Daoy (cell line): ENCODE measurements at regions not wholly inside any gene's neighbourhood (a gene's known extent, or its start where the extent isn't known, plus 50 kb on each side); places are given as distances from the start of the nearest gene placed in this dataset.

Source experiments
- DNase-seq: peaks from one replicate; pipeline ENCODE4 v3.0.0-alpha.2; 2015; ENCODE audit warnings: low read depth

DNA sequence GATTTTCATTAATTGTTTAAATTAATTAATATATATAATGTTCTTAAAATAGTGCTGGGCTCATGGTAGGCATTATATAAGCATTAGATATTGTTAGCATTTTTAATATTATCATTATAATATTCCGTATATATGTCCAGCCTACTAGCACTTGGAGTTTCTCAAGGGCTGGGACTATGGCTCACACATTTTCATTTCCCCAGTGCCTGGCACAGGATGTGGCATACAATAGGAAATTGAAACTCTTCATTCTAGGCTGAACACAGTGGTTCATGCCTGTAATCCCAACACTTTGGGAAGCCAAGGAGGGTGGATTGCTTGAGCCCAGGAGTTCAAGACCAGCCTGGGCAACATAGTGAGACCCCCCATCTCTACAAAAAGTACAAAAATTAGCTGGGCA, 170.4 kb downstream of the RSL24D1 start:
- DNase-seq: no peak

DNA sequence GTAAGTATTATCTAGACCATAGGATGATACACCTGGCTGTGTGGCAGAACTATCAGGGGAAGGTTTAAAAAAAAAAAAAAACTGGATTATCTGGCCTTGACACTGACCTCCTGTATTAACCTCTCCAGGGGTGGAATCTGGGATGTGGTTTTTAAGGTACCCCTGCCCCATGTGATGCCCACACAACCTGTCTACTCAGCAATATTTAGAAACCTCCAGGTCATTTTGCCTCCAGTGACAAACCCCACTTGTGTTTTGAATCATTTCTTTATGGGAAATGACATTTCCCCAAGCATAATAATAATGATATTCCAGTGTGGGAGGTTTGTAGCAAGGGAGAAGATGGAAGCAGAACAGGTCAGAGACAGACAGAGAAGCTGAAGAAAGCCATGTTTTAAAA, 179.1 kb downstream of the RSL24D1 start:
- DNase-seq: no peak

DNA sequence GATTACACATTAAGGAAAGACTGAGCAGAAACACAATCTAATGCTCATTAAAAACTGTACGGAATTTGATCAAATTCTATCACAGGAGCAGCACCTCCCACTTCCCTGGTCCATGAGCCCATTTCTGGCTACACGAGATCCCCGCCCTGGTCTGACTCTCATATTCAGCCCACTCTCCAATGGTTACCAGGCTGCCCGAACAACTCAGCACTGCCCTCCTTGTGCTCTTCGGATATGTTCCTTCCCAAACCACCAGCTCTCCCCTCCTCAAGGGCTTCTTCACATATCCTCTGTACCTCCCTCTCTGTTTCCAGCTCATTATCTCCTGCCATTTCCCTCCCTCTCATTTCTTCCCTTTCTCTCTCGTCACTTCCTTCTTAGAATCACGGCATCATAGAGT, 180.5 kb downstream of the RSL24D1 start:
- DNase-seq: no peak

DNA sequence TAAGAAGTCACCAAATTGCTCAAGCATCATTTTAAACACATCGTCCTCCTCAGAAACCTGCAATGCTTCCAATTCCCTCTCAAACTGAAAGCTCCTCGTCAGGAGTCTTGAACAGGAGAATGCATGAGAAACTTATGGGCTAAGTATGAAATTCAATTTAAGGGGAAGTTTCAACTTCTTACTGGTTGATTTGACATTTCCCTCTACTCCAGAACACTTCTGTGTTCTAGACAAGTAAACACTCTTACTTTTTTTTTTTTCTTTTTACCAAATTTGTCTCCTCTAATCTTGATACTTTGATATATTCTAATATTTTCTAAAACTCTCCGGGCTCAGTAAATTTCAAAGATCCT, 181.7 kb downstream of the RSL24D1 start:
- no peak for DNase-seq

DNA sequence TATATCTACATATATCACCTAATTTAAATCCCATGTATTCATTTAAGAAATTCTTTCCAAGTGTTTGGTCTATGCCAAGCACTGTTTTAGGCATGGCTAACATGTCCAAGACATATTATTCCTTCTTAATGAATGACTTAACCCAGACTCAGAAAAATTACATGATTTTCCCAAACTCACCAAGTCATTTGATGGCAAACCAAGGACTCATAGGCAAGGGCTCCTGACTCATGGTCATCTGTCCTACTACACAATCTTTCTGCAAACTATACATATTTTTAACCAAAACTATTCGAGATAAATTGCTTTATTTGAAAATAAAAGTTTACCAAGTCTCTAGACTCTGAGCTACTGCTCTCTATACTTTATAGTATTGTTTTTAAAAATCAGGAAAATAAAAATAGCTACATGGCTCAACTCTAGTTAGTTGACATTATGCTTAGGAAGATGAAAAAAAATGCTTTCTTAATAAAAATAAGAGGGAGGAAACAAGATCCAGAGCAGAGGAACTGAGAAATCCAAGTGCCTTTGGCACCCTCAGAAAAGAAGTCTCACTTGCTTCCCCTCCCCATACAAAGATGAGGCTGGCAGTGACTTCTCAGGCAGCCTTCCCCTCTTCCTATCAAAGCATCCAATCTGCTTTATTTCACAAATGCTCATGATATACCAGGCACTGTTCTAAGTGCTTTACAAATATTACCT, 182.2 kb downstream of the RSL24D1 start:
- DNase-seq: no peak

DNA sequence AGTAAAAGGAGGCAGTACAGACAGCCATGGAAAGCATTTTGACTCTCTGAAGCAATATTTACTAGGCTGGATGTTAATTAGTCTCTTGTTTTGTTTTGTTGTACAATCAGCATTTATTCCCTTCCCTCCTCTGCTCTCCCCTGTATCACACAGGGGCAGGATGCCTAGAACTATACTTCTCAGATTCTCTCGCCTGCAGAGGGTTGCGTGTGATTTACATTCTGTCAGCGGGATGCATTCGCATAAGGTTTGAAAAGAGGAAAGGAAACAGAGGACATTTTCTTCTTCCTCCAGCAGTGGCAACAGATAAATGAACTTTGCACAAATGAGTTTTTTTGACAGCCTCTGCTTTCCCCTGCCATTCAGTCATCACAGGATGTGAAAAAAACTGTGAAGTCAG, 188.3 kb downstream of the RSL24D1 start:
- no peak for DNase-seq

DNA sequence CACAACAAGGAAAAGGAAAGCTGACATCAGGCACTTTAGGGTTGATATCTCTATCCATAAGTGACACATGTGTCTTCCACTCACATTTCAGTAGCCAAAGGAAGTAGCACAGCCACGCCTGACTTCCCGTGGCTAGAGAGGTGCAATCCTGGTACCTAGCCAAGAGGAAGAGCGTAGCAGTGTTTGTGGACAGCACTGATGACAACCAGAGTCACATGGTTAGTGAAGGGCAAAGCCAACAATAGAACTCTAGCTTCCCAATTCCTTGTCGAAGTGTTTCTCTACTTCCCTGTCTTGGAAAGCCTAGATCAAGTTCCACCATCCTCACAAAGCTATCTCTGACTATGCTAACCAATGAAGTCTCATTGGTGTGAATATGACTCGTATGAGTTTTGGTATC, 189.2 kb downstream of the RSL24D1 start:
- DNase-seq: no peak

DNA sequence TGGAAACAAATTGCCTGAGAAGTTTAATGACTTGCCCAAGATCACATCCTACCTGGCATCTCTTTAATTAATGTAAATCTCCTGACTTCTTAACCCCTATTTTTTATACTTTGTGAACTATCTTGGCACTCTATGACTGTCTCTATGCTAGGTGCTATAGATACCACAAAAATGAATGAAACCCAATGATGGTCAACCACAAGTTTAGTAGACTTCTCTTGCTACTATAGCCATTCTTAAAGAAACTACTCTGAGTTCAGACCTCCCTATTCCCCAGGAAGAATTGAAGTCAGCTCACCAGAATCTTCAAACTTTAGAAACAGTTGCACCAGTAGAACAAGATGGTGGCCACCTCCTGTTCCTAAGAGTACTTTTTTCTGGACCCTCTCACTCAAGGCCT, 191.1 kb downstream of the RSL24D1 start:
- no peak for DNase-seq

DNA sequence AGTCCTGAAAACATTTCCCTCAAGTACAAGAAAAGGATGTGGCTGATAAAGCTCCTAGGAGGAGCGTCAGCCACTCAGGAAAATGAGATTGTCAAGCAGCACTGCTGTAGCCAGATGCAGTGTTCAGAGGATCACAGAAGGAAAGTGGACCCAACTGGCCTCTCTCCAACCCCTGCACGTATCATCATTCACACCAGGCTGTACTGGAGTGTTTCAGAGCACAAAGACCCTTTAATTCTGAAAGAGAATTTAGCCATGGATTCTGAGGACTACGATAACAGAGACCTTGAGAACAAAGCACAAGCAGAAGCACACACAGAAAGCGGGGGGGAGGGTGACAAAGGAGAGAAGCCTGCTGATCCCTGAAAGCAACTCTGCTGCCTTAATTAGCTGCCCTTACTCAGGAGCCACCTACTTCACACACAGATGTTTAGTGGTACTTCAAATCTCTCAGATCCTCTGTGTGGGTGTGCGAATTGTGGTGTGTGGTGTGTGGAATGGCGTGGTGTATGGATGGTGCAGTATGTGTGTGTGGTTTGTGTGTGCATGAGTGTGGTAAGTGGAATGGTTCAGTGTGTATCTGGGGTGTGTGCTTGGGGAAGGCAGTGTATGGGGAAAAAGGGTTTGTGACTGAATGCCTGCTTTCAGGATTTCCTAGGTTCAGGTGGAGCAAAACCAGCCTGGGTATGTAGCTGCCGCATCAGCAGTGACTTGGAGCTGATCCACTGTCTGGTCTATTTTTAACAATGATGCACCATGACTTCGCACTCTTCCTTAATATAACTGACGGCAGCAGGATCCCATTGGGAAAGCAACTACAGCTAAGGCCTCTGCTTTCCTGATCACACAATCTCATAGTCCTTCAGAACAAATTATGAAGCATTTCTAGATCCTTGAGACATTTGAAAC, 192.5 kb downstream of the RSL24D1 start:
- no peak for DNase-seq

DNA sequence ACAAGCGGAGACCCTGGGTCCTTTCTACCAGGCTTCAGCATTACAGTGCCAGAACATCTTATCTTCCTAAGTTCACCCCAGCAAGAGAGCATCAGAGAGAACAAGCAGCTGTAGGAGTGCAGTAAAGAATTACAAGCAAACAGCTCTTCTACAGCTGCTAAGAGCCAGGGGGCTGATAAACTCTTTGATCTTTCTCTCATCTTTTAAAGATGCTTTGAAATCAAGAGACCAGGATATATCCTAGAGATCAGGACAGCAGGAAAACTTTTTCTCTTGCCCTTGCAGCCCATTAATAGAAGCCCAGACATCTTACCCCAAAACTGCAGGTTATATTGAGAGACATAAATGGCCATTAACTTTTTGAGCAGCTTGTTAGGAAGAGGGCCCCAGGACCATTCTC, 198.1 kb downstream of the RSL24D1 start:
- no peak for DNase-seq

DNA sequence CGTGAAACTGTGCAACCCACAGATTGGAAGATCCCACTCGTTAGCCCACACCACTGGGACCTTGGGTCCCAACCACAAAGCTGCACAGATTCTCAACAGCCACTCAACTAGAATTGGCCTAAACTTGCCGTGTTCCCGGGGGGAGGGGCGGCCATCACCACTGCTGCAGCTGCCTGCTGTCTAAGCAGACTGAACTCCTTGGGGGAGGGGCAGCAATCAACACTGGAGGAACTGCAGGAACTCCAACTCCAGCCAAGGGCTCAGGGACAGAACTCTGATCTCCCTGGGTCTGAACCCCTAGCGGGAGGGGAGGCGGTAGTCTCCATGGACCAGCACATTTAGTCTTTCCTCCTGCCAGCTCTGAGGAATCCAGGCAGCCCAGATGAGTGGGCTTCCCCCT, 205.9 kb downstream of the RSL24D1 start:
- no peak for DNase-seq

DNA sequence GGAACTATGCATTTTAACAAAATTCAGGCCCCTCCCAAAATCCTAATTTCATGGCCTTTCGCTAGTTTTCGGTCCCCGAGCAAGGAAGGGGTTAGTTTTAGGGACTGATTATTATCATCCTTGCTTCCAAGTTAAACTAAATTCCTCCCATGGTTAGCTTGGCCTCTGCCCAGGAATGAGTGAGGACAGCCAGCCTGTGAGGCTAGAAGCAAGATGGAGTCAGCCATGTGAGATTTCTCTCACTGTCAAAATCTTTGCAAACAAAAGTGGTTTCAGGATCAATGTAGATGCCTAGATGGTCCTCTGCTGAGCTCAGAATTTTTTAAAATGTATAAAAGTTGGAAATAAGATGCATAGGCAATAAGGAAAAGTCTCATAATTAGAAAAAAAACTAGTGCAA, 208.9 kb downstream of the RSL24D1 start:
- no peak for DNase-seq

DNA sequence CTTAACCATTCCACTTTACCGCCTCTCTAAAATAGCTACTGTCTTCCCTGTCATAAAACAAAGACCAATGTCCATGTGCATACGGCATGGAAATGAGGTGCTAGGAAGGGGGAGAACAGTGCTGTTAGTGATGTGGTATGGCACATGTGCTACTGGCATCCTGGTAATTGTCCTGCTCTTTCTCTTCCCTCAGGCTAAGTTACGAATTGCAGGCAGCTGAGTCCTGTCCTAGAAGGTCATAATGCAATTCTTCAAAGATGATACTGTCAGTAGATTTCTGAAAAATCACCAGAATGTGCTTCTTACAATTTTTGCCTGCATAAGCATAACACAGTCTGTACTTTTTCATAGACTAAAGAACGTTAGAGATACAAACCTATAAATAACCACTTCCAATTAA, 216.8 kb downstream of the RSL24D1 start:
- DNase-seq: no peak

DNA sequence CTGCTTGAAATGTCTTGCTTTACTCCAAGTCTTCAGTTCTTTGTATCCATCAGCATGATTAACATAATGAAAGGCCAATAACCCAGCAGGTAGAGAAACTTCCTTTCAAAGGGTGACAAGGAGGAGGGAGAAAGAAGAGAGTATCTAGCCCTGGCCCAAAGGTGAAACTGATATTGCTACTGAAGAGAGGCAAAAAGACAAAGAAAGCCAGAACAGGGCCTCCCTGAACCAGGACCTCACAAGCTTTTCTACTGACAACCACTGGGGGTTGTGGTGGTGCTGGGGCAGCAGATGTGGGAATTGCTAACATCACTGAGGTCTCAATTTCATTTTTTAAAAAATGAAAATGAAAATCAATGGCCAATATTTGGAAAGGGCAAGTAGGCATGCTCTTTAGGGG, 234.1 kb downstream of the RSL24D1 start:
- DNase-seq: no peak

DNA sequence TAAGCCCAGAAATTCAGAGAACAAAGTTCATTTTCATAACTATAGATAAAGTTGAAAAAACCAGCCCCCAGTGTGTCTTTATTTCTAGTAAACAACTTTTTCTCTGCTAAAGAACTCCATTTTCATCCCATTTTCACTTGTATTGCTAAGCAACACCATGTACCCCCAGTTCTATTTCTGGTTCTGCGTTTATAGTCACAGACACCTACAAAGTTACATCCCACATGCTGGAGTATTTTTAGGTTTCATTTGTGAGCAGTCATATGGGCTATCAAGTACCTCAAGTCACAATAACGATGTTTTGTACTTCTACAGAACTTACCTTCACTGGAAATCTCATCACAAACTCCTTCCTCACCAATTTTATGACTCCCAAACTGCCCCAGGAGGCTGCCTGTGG, 236.5 kb downstream of the RSL24D1 start:
- DNase-seq: no peak

DNA sequence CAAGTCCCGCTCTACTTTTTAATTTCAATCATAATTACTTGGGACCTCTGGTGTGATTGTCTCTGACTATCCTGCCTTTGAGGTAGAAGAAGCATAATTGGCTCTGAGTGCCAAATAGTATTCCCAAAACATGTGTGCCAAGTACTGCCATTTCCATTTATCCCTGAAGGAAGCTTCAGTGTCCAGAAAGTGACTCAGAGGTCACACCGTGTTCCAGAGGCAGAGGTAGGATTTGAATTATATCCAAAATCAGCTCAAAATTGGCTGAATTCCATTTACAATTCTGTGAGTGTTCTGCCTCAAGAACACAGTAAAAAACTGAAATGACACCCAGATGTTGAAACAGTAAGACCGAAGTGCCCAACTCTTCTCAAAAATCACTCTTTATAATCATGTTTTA, 255.3 kb downstream of the RSL24D1 start:
- no peak for DNase-seq

DNA sequence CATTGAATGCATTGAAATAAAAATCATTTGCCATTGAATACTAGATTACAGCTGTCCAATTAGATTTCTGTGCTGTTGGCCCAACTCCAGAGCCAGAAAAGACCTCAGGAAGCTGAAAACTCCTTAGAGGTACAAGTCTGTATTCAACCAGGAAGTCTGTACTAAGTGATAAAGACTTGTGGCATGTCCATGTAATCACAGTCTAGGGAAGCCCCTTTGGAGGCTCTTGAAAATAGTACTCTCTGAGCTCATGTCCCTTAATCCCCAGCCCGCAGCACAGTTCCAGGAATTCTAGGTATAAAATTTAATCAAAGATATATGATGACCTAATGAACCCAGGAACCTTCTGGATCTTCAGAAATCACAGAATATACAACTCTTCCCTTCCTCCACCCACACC, 279.4 kb downstream of the RSL24D1 start:
- DNase-seq: no peak

DNA sequence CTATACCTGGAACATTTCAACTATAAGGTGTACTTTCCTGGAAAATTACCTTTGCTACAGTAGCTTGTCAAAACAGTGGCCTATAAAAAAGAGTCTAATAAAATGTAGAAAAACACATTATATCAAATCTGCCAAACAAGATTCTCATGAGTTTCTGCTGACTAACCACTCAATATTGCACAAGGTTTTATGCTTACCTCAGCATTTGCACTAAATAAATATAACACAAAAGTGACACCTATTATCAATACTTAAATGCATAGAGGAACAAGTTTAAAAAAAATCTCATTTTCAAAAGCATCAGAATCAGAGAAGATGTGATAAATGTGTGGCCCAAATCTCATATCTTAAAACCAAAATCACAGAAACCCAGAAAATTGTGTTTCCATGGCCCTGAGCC, 281.4 kb downstream of the RSL24D1 start:
- DNase-seq: no peak

DNA sequence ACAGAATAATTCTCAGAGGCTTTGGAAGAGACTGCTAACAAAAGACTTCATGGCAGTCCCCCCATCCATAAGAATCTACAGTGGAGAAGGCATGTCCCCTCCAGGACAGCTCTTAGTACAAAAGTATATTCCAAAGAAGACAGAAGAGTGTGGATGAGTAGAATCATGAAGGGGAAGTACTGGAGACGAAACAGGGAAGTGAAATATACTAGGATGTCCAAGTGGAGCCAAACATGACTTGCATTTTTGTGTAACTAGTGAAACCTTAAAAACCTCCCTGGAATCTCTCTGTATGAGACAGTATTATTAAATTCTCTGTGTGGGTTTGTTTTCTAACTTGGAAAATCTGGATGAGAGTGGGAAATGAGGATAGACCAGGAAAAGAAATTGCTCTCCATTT, 312.4 kb downstream of the RSL24D1 start:
- DNase-seq: no peak

DNA sequence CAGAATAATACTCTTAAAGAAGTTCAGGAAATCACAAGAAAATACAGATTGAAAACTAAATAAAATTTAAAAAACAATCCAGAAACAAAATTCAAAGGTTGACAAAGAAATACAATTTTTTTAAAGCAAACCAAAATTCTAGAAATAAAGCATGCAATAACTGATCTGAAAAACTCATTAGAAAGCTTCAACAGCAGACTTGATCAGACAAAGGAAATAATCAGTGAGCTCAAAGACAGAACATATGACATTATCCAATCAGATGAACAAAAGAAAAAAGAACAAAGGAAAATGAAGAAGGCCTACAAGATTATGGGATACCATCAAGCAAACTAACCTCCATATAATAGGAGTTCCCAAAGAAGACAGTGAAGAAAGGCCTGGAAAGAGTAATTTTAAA, 336.8 kb downstream of the RSL24D1 start:
- DNase-seq: no peak

DNA sequence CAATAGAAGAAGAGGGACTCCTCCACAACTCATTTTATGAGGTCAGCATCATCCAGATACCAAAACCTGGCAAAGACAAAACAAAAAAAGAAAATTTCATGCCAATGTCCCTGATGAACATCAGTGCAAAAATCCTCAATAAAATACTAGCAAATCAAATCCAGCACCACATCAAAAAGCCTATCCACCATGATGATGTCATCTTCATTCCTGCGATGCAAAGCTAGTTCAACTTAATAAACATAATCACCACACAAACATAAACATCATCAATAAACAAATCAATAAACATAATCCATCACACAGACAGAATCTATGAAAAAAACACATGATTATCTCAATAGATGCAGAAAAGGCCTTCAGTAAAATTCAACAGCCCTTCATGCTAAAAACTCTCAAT, 342.1 kb downstream of the RSL24D1 start:
- no peak for DNase-seq

DNA sequence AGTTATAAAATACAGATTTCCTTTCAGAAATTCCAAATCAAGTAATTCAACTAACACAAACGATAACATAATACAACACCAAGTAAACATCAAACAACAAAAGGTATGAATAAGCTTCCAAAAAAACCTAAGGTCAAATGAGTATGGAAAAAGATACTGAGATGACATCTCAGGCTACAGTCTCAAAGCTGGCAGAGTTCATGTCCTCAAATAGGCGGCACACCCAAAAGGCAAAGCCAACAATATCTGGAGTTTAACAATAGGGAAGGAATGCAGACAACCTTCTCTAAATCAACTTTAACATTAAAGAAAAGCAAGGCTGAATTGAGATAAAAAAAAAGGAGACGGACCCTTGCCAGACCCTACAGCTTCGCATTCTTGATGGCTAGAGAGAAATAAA, 346.6 kb downstream of the RSL24D1 start:
- DNase-seq: no peak

DNA sequence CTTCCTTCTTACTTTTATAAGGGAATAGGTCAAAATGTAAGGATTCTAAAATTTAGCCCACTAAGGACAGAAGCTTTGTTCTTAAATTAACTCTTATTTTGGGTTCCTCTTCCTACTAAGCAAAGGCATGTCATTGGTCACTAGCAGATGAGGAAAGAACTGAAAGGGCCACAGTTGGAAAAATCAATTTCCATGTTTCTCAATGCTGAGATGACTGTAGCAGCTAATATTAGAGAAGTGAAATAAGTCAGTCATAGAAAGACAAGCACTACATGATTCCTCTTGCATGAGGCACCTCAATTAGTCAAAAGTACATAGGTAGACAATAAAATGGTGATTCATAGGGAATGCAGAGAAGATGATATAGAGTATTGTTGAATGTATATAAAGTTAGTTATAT, 353.7 kb downstream of the RSL24D1 start:
- DNase-seq: no peak
